Esophagus squamous epithelium (tissue), 5 donors: ENCODE measurements at regions not wholly inside any gene's neighbourhood (a gene's known extent, or its start where the extent isn't known, plus 50 kb on each side); places are given as distances from the start of the nearest gene placed in this dataset.
A peak's percentile ranks its signal among the peaks of the same experiment; 100 is the strongest.

Source experiments
- DNase-seq: peaks from one replicate; lab custom pipeline; 2025; lab: John Stamatoyannopoulos, UW
- H3K27ac ChIP-seq, 4 donors: fragments of 200-600 bp; sonication (generic); one replicate each; pipeline ENCODE4 v1.5.1; 2016 to 2019; ENCODE audit warnings: mild to moderate bottlenecking in 1 of 4
- H3K27me3 ChIP-seq, 4 donors: fragments of 200-600 bp; sonication (generic); 1 replicate in 3 of 4; 2 replicates in 1 of 4; pipeline versions ENCODE4 v1.5.1 to v1.6.0; 2017 to 2021; ENCODE audit warnings: antibody characterized with exemption in 1 of 4
- H3K36me3 ChIP-seq, 3 donors: fragments of 200-600 bp; sonication (generic); one replicate each; pipeline ENCODE4 v1.5.1; 2016 to 2019
- H3K4me1 ChIP-seq, 3 donors: fragments of 200-600 bp; sonication (generic); one replicate each; pipeline ENCODE4 v1.5.1; 2017 to 2019
- H3K4me3 ChIP-seq, 4 donors: fragments of 200-600 bp; sonication (generic); 1 replicate in 3 of 4; 2 replicates in 1 of 4; pipeline ENCODE4 v1.5.1; 2016 to 2019; ENCODE audit warnings: mild to moderate bottlenecking in 2 of 4, moderate library complexity in 1 of 4
- H3K9me3 ChIP-seq, 3 donors: fragments of 200-600 bp; sonication (generic); one replicate each; pipeline ENCODE4 v1.5.1; 2016 to 2019
- POLR2A ChIP-seq, 4 donors: fragments of 450-650 bp; IDR thresholded peaks; one replicate each; pipeline ENCODE4 v1.6.1; 2017; ENCODE audit warnings: antibody characterized with exemption in 4 of 4, mild to moderate bottlenecking in 4 of 4, moderate library complexity in 3 of 4
- WGBS, 2 donors: methylation state at CpG; one replicate each; pipeline ENCODE4 v1.1.5; 2018; 5-methylcytosine and 5-hydroxymethylcytosine counted together
- intact Hi-C: fragments of 100-400 bp; cut with DNase I; formaldehyde crosslinking; loops from one replicate; pipeline ENCODE4 v1.15.0; 2022
- TF ChIP-seq, protein P1 (sequence below), 6 experiments: fragments of 450-650 bp in 4 of 6; fragments of 200-600 bp in 2 of 6; sonication (generic) in 2 of 6; IDR thresholded peaks; one replicate each; pipeline ENCODE4 v1.5.1; 2016 to 2019; ENCODE audit warnings: antibody characterized with exemption in 6 of 6, mild to moderate bottlenecking in 4 of 6, moderate library complexity in 4 of 6
- donor health status: DM: yes; HTN: yes; CAD: no.

DNA sequence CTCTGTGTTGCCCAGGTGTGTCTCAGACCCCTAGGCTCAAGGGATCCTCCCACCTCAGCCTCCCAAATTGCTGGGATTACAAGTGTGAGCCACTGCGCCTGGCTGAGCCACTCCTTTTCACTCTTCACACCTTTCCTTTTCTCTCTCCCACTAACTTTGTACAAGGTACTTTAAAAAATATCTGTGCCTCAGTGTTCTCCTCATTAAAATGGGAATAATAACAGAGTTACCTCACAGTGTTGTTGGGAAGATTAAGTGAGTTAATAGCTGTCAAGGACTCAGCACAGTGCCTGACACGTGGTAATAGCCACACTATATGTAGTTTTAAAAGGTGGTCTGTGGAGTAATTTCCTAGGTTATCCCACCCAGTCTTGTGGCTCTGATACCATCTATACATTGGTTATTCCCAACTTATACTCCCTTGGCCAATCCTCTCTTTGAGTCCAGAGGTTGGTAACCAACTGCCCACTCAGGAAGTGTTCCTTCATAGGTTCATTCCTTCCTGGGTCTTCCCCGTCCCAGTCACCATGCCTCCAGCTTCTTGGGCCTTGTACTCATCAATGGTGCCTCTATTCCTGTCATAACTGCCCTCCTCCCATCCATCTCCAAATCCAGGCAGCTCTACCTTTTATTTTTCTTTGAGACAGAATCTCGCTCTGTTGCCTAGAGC, 78.6 kb upstream of the NAA20 start:
- H3K4me3 ChIP-seq: no peak overlapping the region
- H3K27ac ChIP-seq: peak overlapping the region; percentile 29 to 94 (median 90)
- no peak for DNase-seq
- WGBS, 2 donors: 91 to 96% methylated on average over 4 of the region's 4 CpGs
- H3K4me1 ChIP-seq: peaks cover 23 to 99% (median 45%) of the 10 kb centered on the region in 3 donors
- peaks cover 0 to 25% (median 0%) of the 10 kb centered on the region in 3 donors for H3K36me3 ChIP-seq
- H3K27me3 ChIP-seq: no peaks in the 10 kb centered on the region
- TF ChIP-seq, protein P1, sequence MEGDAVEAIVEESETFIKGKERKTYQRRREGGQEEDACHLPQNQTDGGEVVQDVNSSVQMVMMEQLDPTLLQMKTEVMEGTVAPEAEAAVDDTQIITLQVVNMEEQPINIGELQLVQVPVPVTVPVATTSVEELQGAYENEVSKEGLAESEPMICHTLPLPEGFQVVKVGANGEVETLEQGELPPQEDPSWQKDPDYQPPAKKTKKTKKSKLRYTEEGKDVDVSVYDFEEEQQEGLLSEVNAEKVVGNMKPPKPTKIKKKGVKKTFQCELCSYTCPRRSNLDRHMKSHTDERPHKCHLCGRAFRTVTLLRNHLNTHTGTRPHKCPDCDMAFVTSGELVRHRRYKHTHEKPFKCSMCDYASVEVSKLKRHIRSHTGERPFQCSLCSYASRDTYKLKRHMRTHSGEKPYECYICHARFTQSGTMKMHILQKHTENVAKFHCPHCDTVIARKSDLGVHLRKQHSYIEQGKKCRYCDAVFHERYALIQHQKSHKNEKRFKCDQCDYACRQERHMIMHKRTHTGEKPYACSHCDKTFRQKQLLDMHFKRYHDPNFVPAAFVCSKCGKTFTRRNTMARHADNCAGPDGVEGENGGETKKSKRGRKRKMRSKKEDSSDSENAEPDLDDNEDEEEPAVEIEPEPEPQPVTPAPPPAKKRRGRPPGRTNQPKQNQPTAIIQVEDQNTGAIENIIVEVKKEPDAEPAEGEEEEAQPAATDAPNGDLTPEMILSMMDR (IDR thresholded peaks at IDR 0.05): no peak
- no peak for TF ChIP-seq POLR2A (IDR thresholded peaks at IDR 0.05)
- H3K9me3 ChIP-seq: no peaks in the 10 kb centered on the region
- intact Hi-C loops: no loop called here

DNA sequence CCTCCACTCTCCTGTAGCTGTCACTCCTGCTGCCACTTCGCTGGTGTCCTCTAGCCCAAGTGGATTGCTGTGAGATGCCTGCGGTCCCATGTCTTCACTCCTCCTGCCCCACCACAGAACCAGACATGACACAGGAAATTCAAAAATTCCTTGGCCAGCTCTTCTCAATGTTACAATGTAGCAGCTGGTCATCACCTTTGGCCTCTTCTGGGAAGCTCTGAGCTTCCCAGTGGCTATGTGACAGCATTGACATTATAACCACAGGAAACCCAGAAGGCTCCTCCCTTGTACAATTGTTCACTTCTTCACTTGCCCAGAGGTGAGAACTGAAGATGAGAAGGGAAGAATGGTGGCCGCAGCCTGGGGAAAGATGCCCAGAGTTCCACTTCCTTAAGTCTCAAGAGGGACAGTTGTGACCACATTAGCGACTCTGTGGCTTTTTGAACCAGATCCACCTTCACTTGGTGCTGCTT, 76.1 kb upstream of the NAA20 start:
- H3K4me3 ChIP-seq: no peak overlapping the region
- peaks cover 0 to 25% (median 0%) of the 10 kb centered on the region in 3 donors for H3K36me3 ChIP-seq
- WGBS, 2 donors: 76 to 80% methylated on average over 4 of the region's 4 CpGs
- no peak for TF ChIP-seq POLR2A (IDR thresholded peaks at IDR 0.05)
- TF ChIP-seq, protein P1 (IDR thresholded peaks at IDR 0.05): no peak
- no peaks in the 10 kb centered on the region for H3K9me3 ChIP-seq
- no peaks in the 10 kb centered on the region for H3K27me3 ChIP-seq
- peak overlapping the region in 3 of 4 donors; percentile 21 to 42 (median 29) for H3K27ac ChIP-seq
- H3K4me1 ChIP-seq: peaks cover 17 to 99% (median 56%) of the 10 kb centered on the region in 3 donors
- intact Hi-C loops: no loop called here
- DNase-seq: no peak

DNA sequence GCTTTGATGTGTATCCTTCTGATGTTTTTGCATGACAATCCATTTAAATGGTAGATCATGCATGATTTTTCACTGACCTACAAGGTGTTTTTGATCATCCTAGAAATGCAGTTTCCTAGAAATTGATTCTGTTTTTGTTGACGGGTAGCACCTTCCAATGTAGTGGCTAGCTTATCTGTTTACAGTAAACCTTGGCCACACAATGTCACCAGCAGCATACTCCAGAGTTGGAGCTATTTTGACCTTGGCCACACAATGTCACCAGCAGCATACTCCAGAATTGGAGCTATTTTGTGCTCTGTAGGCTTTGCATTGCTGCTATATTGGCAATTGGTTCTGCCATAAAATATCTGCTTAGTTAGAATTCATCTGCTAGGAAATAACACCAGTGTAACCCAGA, 74.6 kb upstream of the NAA20 start:
- H3K9me3 ChIP-seq: no peaks in the 10 kb centered on the region
- TF ChIP-seq, protein P1 (IDR thresholded peaks at IDR 0.05): no peak
- TF ChIP-seq POLR2A (IDR thresholded peaks at IDR 0.05): no peak
- H3K36me3 ChIP-seq: peaks cover 0 to 27% (median 0%) of the 10 kb centered on the region in 3 donors
- intact Hi-C loops: no loop called here
- DNase-seq: no peak
- H3K27me3 ChIP-seq: no peaks in the 10 kb centered on the region
- H3K4me3 ChIP-seq: no peak overlapping the region
- 100% methylated on average over 1 of the region's 1 CpG for WGBS, 2 donors
- peaks cover 16 to 99% (median 55%) of the 10 kb centered on the region in 3 donors for H3K4me1 ChIP-seq
- peak overlapping the region; percentile 48 to 82 (median 80) for H3K27ac ChIP-seq

DNA sequence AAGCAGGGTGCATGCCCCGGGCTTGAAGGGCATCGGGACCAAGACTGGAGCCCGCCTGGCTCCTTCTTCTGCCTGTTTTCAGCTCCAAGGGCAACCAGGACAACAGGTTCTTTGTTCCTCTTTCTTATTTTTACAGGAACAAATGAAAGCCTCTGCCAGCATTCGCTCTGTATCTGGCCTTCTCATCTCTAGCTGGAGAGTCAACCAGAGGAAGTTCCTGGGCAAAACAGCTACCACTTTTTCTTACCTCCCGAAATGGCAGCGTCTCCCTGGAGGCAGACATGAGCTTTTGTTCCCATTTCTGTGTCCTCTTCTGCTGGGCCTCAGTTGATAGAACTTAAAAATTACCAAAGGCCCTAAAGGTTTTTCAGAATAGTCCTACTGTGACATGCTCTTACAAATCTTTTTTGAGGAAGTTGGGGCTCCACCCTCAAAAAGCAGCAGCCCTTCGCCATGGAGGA, 74.1 kb upstream of the NAA20 start:
- H3K27ac ChIP-seq: peak overlapping the region; percentile 48 to 82 (median 80)
- H3K9me3 ChIP-seq: no peaks in the 10 kb centered on the region
- no peak for TF ChIP-seq POLR2A (IDR thresholded peaks at IDR 0.05)
- 21 to 30% methylated on average over 7 of the region's 7 CpGs for WGBS, 2 donors
- peaks cover 21 to 99% (median 54%) of the 10 kb centered on the region in 3 donors for H3K4me1 ChIP-seq
- peaks cover 0 to 32% (median 0%) of the 10 kb centered on the region in 3 donors for H3K36me3 ChIP-seq
- no peaks in the 10 kb centered on the region for H3K27me3 ChIP-seq
- intact Hi-C loops: no loop called here
- H3K4me3 ChIP-seq: no peak overlapping the region
- DNase-seq: no peak

DNA sequence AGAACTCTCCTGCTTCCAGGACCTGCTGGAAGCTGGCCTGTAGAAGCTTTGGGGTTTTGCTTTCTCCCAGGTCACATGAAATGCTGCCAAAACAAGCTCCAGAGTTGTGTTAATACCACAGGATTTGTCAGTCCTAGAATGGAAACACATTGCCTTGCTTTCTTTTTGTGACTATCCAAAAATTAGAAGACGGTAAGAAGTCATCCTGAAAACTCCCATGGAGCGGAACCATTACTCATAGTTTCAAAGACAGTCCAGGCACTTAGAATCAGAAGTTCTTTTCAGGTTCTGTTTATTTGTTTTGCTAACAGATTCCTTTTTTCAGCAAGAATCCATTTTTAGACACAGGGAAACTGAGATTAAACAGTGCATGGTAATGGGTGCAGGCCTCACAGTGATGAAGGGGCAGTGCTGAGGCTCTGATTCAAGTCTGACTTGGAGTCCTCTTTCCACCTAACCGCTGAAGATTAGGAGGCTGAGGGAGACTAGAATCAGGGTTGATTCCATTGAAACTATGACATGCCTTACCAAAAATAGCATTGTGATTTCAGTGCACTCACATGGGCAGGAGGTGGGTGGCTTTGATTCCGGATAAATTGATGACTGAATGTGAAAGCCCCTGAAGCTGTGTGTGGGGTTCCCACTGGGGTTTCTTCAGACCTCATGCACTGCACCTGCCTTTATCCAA, 72.2 kb upstream of the NAA20 start:
- no peaks in the 10 kb centered on the region for H3K27me3 ChIP-seq
- peak overlapping the region; percentile 64 to 80 (median 76) for H3K27ac ChIP-seq
- H3K4me3 ChIP-seq: no peak overlapping the region
- H3K36me3 ChIP-seq: peaks cover 0 to 43% (median 0%) of the 10 kb centered on the region in 3 donors
- WGBS, 2 donors: 20 to 27% methylated on average over 4 of the region's 4 CpGs
- no peaks in the 10 kb centered on the region for H3K9me3 ChIP-seq
- peaks cover 21 to 83% (median 52%) of the 10 kb centered on the region in 3 donors for H3K4me1 ChIP-seq
- intact Hi-C loops: no loop called here
- TF ChIP-seq, protein P1 (IDR thresholded peaks at IDR 0.05): no peak
- no peak for TF ChIP-seq POLR2A (IDR thresholded peaks at IDR 0.05)
- DNase-seq: no peak
